ENCODE measurements at regions not wholly inside any gene's neighbourhood (a gene's known extent, or its start where the extent isn't known, plus 50 kb on each side); places are given as distances from the start of the nearest gene placed in this dataset.

DNA sequence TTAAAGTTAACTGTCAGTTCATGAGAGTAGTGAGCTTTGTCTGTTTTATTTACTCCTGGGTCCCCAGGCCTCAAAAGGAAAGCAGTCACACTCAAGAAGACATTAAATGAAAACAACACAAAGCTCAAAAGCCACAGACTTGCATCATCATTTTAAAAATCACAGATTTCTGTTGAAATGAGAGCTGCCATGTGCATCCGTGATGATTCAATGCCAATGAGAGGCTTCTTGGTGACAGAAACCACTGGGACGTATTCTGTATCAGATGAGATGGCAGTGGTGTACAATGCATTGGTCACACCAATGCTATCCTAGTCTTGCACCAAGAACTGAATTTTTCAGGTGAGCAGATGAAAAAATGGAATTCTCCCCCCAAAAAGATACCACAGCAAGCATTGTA, 204.8 kb downstream of the ANAPC1 start:
- no peak for TF ChIP-seq POLR2A (IDR thresholded peaks at IDR 0.05)
- TF ChIP-seq, protein P1, sequence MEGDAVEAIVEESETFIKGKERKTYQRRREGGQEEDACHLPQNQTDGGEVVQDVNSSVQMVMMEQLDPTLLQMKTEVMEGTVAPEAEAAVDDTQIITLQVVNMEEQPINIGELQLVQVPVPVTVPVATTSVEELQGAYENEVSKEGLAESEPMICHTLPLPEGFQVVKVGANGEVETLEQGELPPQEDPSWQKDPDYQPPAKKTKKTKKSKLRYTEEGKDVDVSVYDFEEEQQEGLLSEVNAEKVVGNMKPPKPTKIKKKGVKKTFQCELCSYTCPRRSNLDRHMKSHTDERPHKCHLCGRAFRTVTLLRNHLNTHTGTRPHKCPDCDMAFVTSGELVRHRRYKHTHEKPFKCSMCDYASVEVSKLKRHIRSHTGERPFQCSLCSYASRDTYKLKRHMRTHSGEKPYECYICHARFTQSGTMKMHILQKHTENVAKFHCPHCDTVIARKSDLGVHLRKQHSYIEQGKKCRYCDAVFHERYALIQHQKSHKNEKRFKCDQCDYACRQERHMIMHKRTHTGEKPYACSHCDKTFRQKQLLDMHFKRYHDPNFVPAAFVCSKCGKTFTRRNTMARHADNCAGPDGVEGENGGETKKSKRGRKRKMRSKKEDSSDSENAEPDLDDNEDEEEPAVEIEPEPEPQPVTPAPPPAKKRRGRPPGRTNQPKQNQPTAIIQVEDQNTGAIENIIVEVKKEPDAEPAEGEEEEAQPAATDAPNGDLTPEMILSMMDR (IDR thresholded peaks at IDR 0.05), result no peak
- Histone ChIP-seq H3K9me3 (no peaks in the 10 kb centered on the region), H3K27ac (no peak overlapping the region), H3K4me3 (no peak overlapping the region), H3K27me3 (no peaks in the 10 kb centered on the region), H3K36me3 (ENCODE audit: low read depth, missing control alignments) (no peaks in the 10 kb centered on the region), H3K4me1 (no peaks in the 10 kb centered on the region)
- WGBS, 2 donors, result 79 to 96% methylated on average over 2 of the region's 2 CpGs
- DNase-seq, result no peak
- intact Hi-C loops (cut with DNase I; ENCODE audit: low total_unique reads), result no loop called here

DNA sequence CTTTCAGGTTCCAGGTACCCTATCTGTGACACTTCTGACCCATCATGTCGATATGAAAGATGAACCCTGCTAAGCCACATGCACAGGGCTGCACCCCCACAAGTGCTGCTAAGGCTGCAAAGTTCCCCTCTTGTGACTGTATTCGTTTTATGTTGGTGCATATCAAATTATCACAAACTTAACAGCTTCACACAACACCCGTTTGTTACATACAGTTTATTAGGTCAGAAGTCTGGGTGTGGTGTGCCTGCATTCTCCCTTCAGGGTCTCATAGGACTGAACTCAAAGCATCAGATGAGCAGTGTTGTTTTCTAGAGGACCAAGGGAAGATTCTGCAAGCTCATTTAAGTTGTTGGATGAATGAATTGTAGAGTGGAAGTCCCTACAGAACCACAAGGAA, 199.4 kb downstream of the ANAPC1 start:
- DNase-seq, result no peak
- no peaks in the 10 kb centered on the region for H3K4me1 ChIP-seq
- H3K27ac ChIP-seq, result no peak overlapping the region
- no peaks in the 10 kb centered on the region for H3K27me3 ChIP-seq
- H3K9me3 ChIP-seq, result no peaks in the 10 kb centered on the region
- no peak for TF ChIP-seq POLR2A (IDR thresholded peaks at IDR 0.05)
- TF ChIP-seq, protein P1 (IDR thresholded peaks at IDR 0.05), result no peak
- no peaks in the 10 kb centered on the region for H3K36me3 ChIP-seq (ENCODE audit: low read depth, missing control alignments)
- intact Hi-C loops (cut with DNase I; ENCODE audit: low total_unique reads), result no loop called here
- H3K4me3 ChIP-seq, result no peak overlapping the region
- 79 to 89% methylated on average over 3 of the region's 3 CpGs for WGBS, 2 donors

DNA sequence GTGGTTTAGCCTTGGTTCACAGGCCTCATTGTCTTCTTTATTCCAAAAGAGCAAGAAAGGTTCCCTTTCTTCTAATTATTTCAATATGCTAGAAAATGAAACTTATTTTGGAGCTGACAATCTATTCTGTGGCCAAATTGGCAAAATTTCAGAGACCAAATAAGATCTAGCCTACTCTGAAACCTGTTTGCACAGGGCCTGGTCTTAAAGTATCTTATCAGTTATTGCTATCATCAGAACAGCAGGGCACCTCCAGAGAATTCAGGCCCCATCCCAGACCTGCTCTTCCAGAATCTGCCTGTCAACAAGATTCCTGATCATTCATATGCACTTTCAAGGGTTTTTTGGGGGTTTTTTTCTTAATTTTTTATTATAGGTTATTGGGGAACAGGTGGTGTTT, 198.7 kb downstream of the ANAPC1 start:
- no peaks in the 10 kb centered on the region for H3K9me3 ChIP-seq
- no peaks in the 10 kb centered on the region for H3K36me3 ChIP-seq (ENCODE audit: low read depth, missing control alignments)
- DNase-seq, result no peak
- H3K27me3 ChIP-seq, result no peaks in the 10 kb centered on the region
- no peak for TF ChIP-seq POLR2A (IDR thresholded peaks at IDR 0.05)
- TF ChIP-seq, protein P1 (IDR thresholded peaks at IDR 0.05), result no peak
- no peak overlapping the region for H3K27ac ChIP-seq
- H3K4me3 ChIP-seq, result no peak overlapping the region
- intact Hi-C loops (cut with DNase I; ENCODE audit: low total_unique reads), result no loop called here
- no peaks in the 10 kb centered on the region for H3K4me1 ChIP-seq

DNA sequence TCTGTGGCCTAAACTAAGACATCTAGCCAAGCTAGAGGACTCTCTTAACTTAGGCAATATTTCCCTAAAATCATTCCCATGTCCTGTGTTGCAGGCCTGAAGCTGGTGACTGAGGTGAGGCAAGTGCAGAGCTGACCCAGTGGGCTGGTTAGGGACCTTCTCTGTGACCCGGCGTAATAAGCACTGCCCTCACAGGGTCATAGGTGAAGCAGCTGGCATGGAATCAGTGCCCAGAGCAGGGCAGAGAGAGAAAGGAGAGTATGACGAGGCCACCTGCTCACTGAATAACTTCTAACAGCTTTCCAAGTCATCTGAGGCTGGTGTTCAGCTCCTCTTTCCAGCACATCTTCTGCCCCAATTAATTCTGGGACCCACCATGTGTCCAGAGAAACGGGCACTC, 197.0 kb downstream of the ANAPC1 start:
- WGBS, 2 donors, result 92 to 96% methylated on average over 4 of the region's 4 CpGs
- DNase-seq, result no peak

DNA sequence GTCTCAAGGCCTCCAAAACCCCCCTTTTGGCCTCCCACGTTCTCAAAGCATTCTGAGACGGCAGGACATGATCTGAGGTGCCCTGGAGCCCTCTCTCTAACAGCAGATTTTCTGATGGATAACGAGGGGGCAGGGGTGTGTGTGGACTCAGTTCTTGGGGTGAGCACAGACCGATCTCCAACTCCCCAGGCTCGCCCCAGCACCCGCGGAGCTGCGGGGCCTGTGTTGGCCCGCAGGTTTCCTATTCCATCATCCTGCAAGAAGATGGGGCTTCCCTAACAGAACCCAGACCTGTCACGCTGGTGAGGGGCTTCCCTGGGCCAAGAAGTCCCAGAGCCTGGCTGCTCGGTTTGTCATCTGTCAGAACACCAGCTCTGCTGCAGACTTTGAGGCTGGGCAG, 196.1 kb downstream of the ANAPC1 start:
- DNase-seq, result no peak
- Histone ChIP-seq H3K4me3 (no peak overlapping the region), H3K27me3 (no peaks in the 10 kb centered on the region), H3K9me3 (no peaks in the 10 kb centered on the region), H3K36me3 (ENCODE audit: low read depth, missing control alignments) (no peaks in the 10 kb centered on the region), H3K4me1 (no peaks in the 10 kb centered on the region), H3K27ac (no peak overlapping the region)
- TF ChIP-seq, protein P1 (IDR thresholded peaks at IDR 0.05), result no peak
- no peak for TF ChIP-seq POLR2A (IDR thresholded peaks at IDR 0.05)
- 81 to 96% methylated on average over 9 to 11 of the region's 11 CpGs for WGBS, 2 donors
- intact Hi-C loops (cut with DNase I; ENCODE audit: low total_unique reads), result no loop called here

More for the DNA sequence above, 197.0 kb downstream of the ANAPC1 start:
- Histone ChIP-seq H3K27me3 (no peaks in the 10 kb centered on the region), H3K36me3 (ENCODE audit: low read depth, missing control alignments) (no peaks in the 10 kb centered on the region), H3K9me3 (no peaks in the 10 kb centered on the region), H3K4me3 (no peak overlapping the region), H3K4me1 (no peaks in the 10 kb centered on the region), H3K27ac (no peak overlapping the region)
- TF ChIP-seq, protein P1 (IDR thresholded peaks at IDR 0.05), result no peak
- TF ChIP-seq POLR2A (IDR thresholded peaks at IDR 0.05), result no peak
- intact Hi-C loops (cut with DNase I; ENCODE audit: low total_unique reads), result no loop called here
